PFSK-1 (cell line): ENCODE measurements at regions not wholly inside any gene's neighbourhood (a gene's known extent, or its start where the extent isn't known, plus 50 kb on each side); places are given as distances from the start of the nearest gene placed in this dataset.

Experiments used
- POLR2AphosphoS5 ChIP-seq: IDR thresholded peaks from 2 replicates; pipeline ENCODE4 v1.6.1; 2012; ENCODE audit warnings: low read depth, mild to moderate bottlenecking, control low read depth, low read length, moderate library complexity
- SIN3A ChIP-seq: IDR thresholded peaks from 2 replicates; pipeline ENCODE4 v1.6.1; 2012; ENCODE audit warnings: mild to moderate bottlenecking, low read length, moderate library complexity, borderline replicate concordance; ENCODE audit not compliant: insufficient read depth
- TAF1 ChIP-seq: IDR thresholded peaks from 2 replicates; pipeline ENCODE4 v1.6.1; 2012; ENCODE audit warnings: low read length, control low read depth, borderline replicate concordance; ENCODE audit not compliant: insufficient read depth

- TF ChIP-seq POLR2AphosphoS5 (no peak), SIN3A (no peak), TAF1 (no peak)
Observed at GRCh38 chr11:122258446-122259194, 142.6 kb upstream of the BLID start.
